CD14-positive monocyte (primary cell): ENCODE measurements at regions not wholly inside any gene's neighbourhood (a gene's known extent, or its start where the extent isn't known, plus 50 kb on each side); places are given as distances from the start of the nearest gene placed in this dataset.

Source experiments
- DNase-seq, 3 donors: peaks; one replicate each; pipeline ENCODE4 v3.0.0-alpha.2; 2011 to 2022
- H2AFZ ChIP-seq: 2 replicates; pipeline ENCODE4 v1.6.0; 2012; ENCODE audit warnings: mild to moderate bottlenecking, low read depth, low read length, inconsistent platforms; ENCODE audit not compliant: insufficient read depth, poor library complexity, severe bottlenecking
- H3K27ac ChIP-seq, 2 donors: 1 replicate in 1 of 2; 2 replicates in 1 of 2; pipeline ENCODE4 v1.5.1; 2012 to 2013; ENCODE audit warnings: low read length in 2 of 2, control low read depth in 1 of 2, inconsistent platforms in 1 of 2, low read depth in 1 of 2, mild to moderate bottlenecking in 1 of 2
- H3K27me3 ChIP-seq, 2 donors: one replicate each; pipeline versions ENCODE4 v1.6.0 to v1.6.1; 2011 to 2013; ENCODE audit warnings: low read length in 2 of 2; ENCODE audit not compliant: control insufficient read depth in 2 of 2, insufficient read depth in 2 of 2
- H3K36me3 ChIP-seq, 2 donors: replicated peaks in 1 of 2; 1 replicate in 1 of 2; 2 replicates in 1 of 2; pipeline versions ENCODE4 v1.5.1 to v1.6.1; 2012 to 2013; ENCODE audit warnings: low read length in 2 of 2, control low read depth in 1 of 2, inconsistent platforms in 1 of 2, mild to moderate bottlenecking in 1 of 2; ENCODE audit not compliant: insufficient read depth in 2 of 2, control insufficient read depth in 1 of 2
- H3K4me1 ChIP-seq, 2 donors: 1 replicate in 1 of 2; 2 replicates in 1 of 2; pipeline versions ENCODE4 v1.5.1 to v1.6.1; 2012 to 2013; ENCODE audit warnings: low read length in 2 of 2, control low read depth in 1 of 2, inconsistent platforms in 1 of 2, mild to moderate bottlenecking in 1 of 2, moderate library complexity in 1 of 2; ENCODE audit not compliant: insufficient read depth in 2 of 2, control insufficient read depth in 1 of 2
- H3K4me2 ChIP-seq: replicated peaks from 2 replicates; pipeline ENCODE3; 2012; ENCODE audit warnings: low read length, moderate library complexity, mild to moderate bottlenecking; ENCODE audit not compliant: poor library complexity, severe bottlenecking; ENCODE audit errors: extremely low read depth
- H3K4me3 ChIP-seq, 3 experiments: fragments of 200-600 bp in 1 of 3; sonication (generic) in 1 of 3; replicated peaks in 1 of 3; 1 replicate in 2 of 3; 2 replicates in 1 of 3; pipeline ENCODE4 v1.5.1; 2011 to 2013; ENCODE audit warnings: low read length in 3 of 3, mild to moderate bottlenecking in 3 of 3, control low read depth in 2 of 3, low read depth in 2 of 3, inconsistent platforms in 1 of 3, moderate library complexity in 1 of 3
- H3K79me2 ChIP-seq: 2 replicates; pipeline ENCODE4 v1.6.0; 2012; ENCODE audit warnings: mild to moderate bottlenecking, control low read depth, inconsistent platforms, low read length, moderate library complexity; ENCODE audit not compliant: insufficient read depth
- H3K9ac ChIP-seq: 2 replicates; pipeline ENCODE4 v1.6.0; 2017; ENCODE audit warnings: low read length, mild to moderate bottlenecking; ENCODE audit not compliant: insufficient read depth, poor library complexity, severe bottlenecking
- H3K9me3 ChIP-seq, 2 donors: replicated peaks in 1 of 2; 1 replicate in 1 of 2; 2 replicates in 1 of 2; pipeline versions ENCODE4 v1.5.1 to v1.6.1; 2012 to 2013; ENCODE audit warnings: low read length in 2 of 2, control low read depth in 1 of 2; ENCODE audit not compliant: control insufficient read depth in 1 of 2, insufficient read depth in 1 of 2
- H4K20me1 ChIP-seq: 2 replicates; pipeline ENCODE4 v1.6.0; 2012; ENCODE audit warnings: mild to moderate bottlenecking, low read length, control low read depth, moderate library complexity; ENCODE audit not compliant: insufficient read depth
- H3K27ac Mint-ChIP-seq, 7 donors: one replicate each; pipeline ENCODE4 v1.8.0; 2020; ENCODE audit warnings: mild to moderate bottlenecking in 7 of 7, mixed read lengths in 7 of 7, moderate library complexity in 6 of 7, inconsistent platforms in 2 of 7
- H3K27me3 Mint-ChIP-seq, 3 donors: one replicate each; pipeline ENCODE4 v1.8.0; 2021 to 2022; ENCODE audit warnings: low read depth in 3 of 3, mild to moderate bottlenecking in 3 of 3, mixed read lengths in 3 of 3, moderate library complexity in 3 of 3, inconsistent platforms in 1 of 3
- H3K36me3 Mint-ChIP-seq, 2 donors: one replicate each; pipeline ENCODE4 v1.8.0; 2020; ENCODE audit warnings: mixed read lengths in 2 of 2, inconsistent platforms in 1 of 2, mild to moderate bottlenecking in 1 of 2
- H3K4me1 Mint-ChIP-seq: one replicate; pipeline ENCODE4 v1.8.0; 2020; ENCODE audit warnings: mild to moderate bottlenecking, mixed read lengths
- H3K4me3 Mint-ChIP-seq, 2 donors: one replicate each; pipeline ENCODE4 v1.8.0; 2020; ENCODE audit warnings: mild to moderate bottlenecking in 2 of 2, mixed read lengths in 2 of 2, moderate library complexity in 1 of 2
- H3K9me3 Mint-ChIP-seq, 7 donors: one replicate each; pipeline ENCODE4 v1.8.0; 2020 to 2022; ENCODE audit warnings: mixed read lengths in 7 of 7, mild to moderate bottlenecking in 6 of 7, moderate library complexity in 6 of 7, inconsistent platforms in 2 of 7
- CTCF ChIP-seq: fragments of 200-600 bp; IDR thresholded peaks from one replicate; pipeline ENCODE4 v1.8.0; 2022; ENCODE audit warnings: antibody characterized with exemption, mild to moderate bottlenecking
- WGBS: methylation state at CpG from one replicate; pipeline ENCODE4 v1.1.5; 2013; ENCODE audit warnings: missing lambda C conversion rate; ENCODE audit not compliant: insufficient coverage; 5-methylcytosine and 5-hydroxymethylcytosine counted together
- intact Hi-C, 2 donors: fragments of 100-400 bp; cut with micrococcal nuclease; formaldehyde crosslinking; loops; one replicate each; pipeline versions ENCODE4 v1.15.0 to v1.15.1; 2023

GRCh38 chr18:25669741-25670140 is 317.8 kb upstream of the ZNF521 start:
- no peak overlapping the region for H3K4me3 ChIP-seq
- intact Hi-C loops: no loop called here
- no peak overlapping the region for H3K27ac ChIP-seq
- H3K27me3 ChIP-seq: no peaks in the 10 kb centered on the region
- Mint-ChIP-seq H3K36me3 (no peaks in the 10 kb centered on the region), H3K27me3 (peaks cover 0 to 6% (median 0%) of the 10 kb centered on the region in 3 donors), H3K9me3 (peaks cover 0 to 10% (median 4%) of the 10 kb centered on the region in 7 donors), H3K4me1 (no peaks in the 10 kb centered on the region), H3K27ac (no peak overlapping the region), H3K4me3 (no peak overlapping the region)
- H3K4me1 ChIP-seq: no peaks in the 10 kb centered on the region
- no peaks in the 10 kb centered on the region for H4K20me1 ChIP-seq
- TF ChIP-seq CTCF: no peak
- 50% methylated on average over 1 of the region's 3 CpGs for WGBS
- no peak overlapping the region for H2AFZ ChIP-seq
- no peak for DNase-seq
- no peaks in the 10 kb centered on the region for H3K36me3 ChIP-seq
- no peaks in the 10 kb centered on the region for H3K79me2 ChIP-seq
- no peak overlapping the region for H3K4me2 ChIP-seq
- no peak overlapping the region for H3K9ac ChIP-seq
- no peaks in the 10 kb centered on the region for H3K9me3 ChIP-seq

GRCh38 chr18:25662272-25662671 is 310.3 kb upstream of the ZNF521 start:
- Mint-ChIP-seq H3K27me3 (peaks cover 0 to 7% (median 2%) of the 10 kb centered on the region in 3 donors), H3K4me1 (no peaks in the 10 kb centered on the region), H3K36me3 (no peaks in the 10 kb centered on the region), H3K27ac (no peak overlapping the region), H3K4me3 (no peak overlapping the region), H3K9me3 (peaks cover under 1 to 6% (median 3%) of the 10 kb centered on the region in 7 donors)
- Histone ChIP-seq H2AFZ (no peak overlapping the region), H3K4me2 (no peak overlapping the region), H3K9ac (no peak overlapping the region), H3K79me2 (no peaks in the 10 kb centered on the region), H3K9me3 (peaks cover 0 to 3% of the 10 kb centered on the region in 2 donors), H3K36me3 (no peaks in the 10 kb centered on the region), H3K27me3 (no peaks in the 10 kb centered on the region), H4K20me1 (no peaks in the 10 kb centered on the region), H3K4me1 (no peaks in the 10 kb centered on the region), H3K27ac (no peak overlapping the region), H3K4me3 (no peak overlapping the region)
- intact Hi-C loops: no loop called here
- DNase-seq: no peak
- no peak for TF ChIP-seq CTCF
- WGBS: 100% methylated on average over 1 of the region's 4 CpGs
